HepG2 (cell line): ENCODE measurements at regions not wholly inside any gene's neighbourhood (a gene's known extent, or its start where the extent isn't known, plus 50 kb on each side); places are given as distances from the start of the nearest gene placed in this dataset.
A peak's percentile ranks its signal among the peaks of the same experiment; 100 is the strongest.

Source experiments
- ARID4A ChIP-seq: sonication (generic); formaldehyde crosslinking; IDR thresholded peaks from 2 replicates; pipeline ENCODE4 v1.5.0; 2020; ENCODE audit warnings: mild to moderate bottlenecking, missing genetic modification reagents, borderline replicate concordance
- ETV6 ChIP-seq: sonication (generic); formaldehyde crosslinking; conservative IDR thresholded peaks from 2 replicates; pipeline ENCODE4 v1.4.0; 2020; ENCODE audit warnings: missing genetic modification reagents
- HNRNPH1 ChIP-seq: fragments of 200-400 bp; formaldehyde crosslinking; optimal IDR thresholded peaks from 2 replicates; pipeline ENCODE3; 2017; ENCODE audit warnings: mild to moderate bottlenecking, low read depth, low read length
- HNRNPLL ChIP-seq: fragments of 200-400 bp; formaldehyde crosslinking; IDR thresholded peaks from 2 replicates; pipeline ENCODE4 v1.6.1; 2017; ENCODE audit warnings: mild to moderate bottlenecking, low read depth, low read length; ENCODE audit not compliant: poor library complexity, severe bottlenecking
- HOXA3 ChIP-seq: sonication (generic); formaldehyde crosslinking; IDR thresholded peaks from 2 replicates; pipeline ENCODE4 v1.5.0; 2020; ENCODE audit warnings: missing genetic modification reagents
- IRX3 ChIP-seq: sonication (generic); formaldehyde crosslinking; IDR thresholded peaks from 2 replicates; pipeline ENCODE4 v1.8.1; 2023; ENCODE audit warnings: mild to moderate bottlenecking, low read depth, missing genetic modification reagents, borderline replicate concordance
- PPARG ChIP-seq: conservative IDR thresholded peaks from 2 replicates; pipeline ENCODE4 v1.6.1; 2016; ENCODE audit warnings: missing biosample characterization, missing genetic modification reagents
- SMC3 ChIP-seq: IDR thresholded peaks from 2 replicates; pipeline ENCODE4 v1.6.1; 2011; ENCODE audit warnings: low read length, improper control_type of control experiment
- ZBTB7B ChIP-seq: sonication (generic); formaldehyde crosslinking; IDR thresholded peaks from 2 replicates; pipeline ENCODE4 v1.4.0; 2020; ENCODE audit warnings: missing genetic modification reagents
- ZFAT ChIP-seq: sonication (generic); formaldehyde crosslinking; conservative IDR thresholded peaks from 2 replicates; pipeline ENCODE4 v1.8.1; 2023; ENCODE audit warnings: missing genetic modification reagents, inconsistent platforms
- ZFP36L2 ChIP-seq: sonication (generic); formaldehyde crosslinking; IDR thresholded peaks from 2 replicates; pipeline ENCODE4 v1.4.0; 2020; ENCODE audit warnings: missing genetic modification reagents
- ZNF335 ChIP-seq: sonication (generic); formaldehyde crosslinking; IDR thresholded peaks from 2 replicates; pipeline ENCODE4 v1.4.0; 2020; ENCODE audit warnings: missing genetic modification reagents
- ZNF556 ChIP-seq: sonication (generic); formaldehyde crosslinking; IDR thresholded peaks from 2 replicates; pipeline ENCODE4 v1.4.0; 2020; ENCODE audit warnings: mild to moderate bottlenecking, missing genetic modification reagents, borderline replicate concordance
- ZNF577 ChIP-seq: sonication (generic); formaldehyde crosslinking; IDR thresholded peaks from 2 replicates; pipeline ENCODE4 v1.4.0; 2020; ENCODE audit warnings: mild to moderate bottlenecking, low read depth, missing genetic modification reagents, borderline replicate concordance
- ZSCAN20 ChIP-seq: sonication (generic); formaldehyde crosslinking; IDR thresholded peaks from 2 replicates; pipeline ENCODE4 v1.4.0; 2020; ENCODE audit warnings: missing genetic modification reagents, mild to moderate bottlenecking, borderline replicate concordance
- ZSCAN31 ChIP-seq: sonication (generic); formaldehyde crosslinking; IDR thresholded peaks from 2 replicates; pipeline ENCODE4 v1.5.0; 2020; ENCODE audit warnings: low read depth, mild to moderate bottlenecking, missing genetic modification reagents
- TF ChIP-seq, protein P1 (sequence below), 2 experiments: sonication (generic) in 1 of 2; formaldehyde crosslinking in 1 of 2; IDR thresholded peaks; 2 replicates each; pipeline versions ENCODE4 v1.6.1 to v1.9.0; 2014 to 2022; ENCODE audit warnings: antibody characterized with exemption in 1 of 2, borderline replicate concordance in 1 of 2, inconsistent platforms in 1 of 2, low read depth in 1 of 2, missing genetic modification reagents in 1 of 2

DNA sequence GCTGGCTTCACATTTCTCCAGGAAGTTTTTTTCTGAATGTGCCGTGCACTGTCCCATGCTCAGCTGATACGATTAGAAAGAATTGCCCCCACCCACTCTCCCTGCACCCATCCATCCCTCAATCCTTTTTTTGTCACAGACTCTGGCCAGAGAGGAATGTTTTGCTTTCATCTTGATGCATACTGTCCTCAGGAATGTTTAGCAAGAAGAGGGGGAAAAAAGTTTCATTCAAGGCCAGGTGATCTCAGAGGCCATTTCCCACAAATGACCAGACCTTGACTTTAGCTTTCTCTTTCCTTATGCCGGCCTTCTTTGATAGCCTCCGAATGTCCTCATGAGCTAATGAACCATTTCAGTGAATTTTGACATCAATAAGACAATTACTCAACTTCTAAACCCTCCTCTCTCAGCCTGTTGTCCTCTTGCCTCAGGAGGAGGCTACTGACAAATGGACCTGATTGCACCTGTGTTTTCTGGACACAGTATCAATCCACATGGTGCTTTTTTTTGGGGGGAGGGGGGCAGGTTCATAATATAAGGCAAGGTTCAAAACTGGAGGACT is 105.0 kb upstream of the KLF6 start (continued):
- TF ChIP-seq HNRNPH1 = no peak
- TF ChIP-seq ETV6 = peak; percentile 81; the same call in 1 of the 2 replicates
- TF ChIP-seq ZNF335 (CRISPR knock-in tag) = no peak
- TF ChIP-seq ARID4A = no peak; the same call in 1 of the 2 replicates
- TF ChIP-seq, protein P1, sequence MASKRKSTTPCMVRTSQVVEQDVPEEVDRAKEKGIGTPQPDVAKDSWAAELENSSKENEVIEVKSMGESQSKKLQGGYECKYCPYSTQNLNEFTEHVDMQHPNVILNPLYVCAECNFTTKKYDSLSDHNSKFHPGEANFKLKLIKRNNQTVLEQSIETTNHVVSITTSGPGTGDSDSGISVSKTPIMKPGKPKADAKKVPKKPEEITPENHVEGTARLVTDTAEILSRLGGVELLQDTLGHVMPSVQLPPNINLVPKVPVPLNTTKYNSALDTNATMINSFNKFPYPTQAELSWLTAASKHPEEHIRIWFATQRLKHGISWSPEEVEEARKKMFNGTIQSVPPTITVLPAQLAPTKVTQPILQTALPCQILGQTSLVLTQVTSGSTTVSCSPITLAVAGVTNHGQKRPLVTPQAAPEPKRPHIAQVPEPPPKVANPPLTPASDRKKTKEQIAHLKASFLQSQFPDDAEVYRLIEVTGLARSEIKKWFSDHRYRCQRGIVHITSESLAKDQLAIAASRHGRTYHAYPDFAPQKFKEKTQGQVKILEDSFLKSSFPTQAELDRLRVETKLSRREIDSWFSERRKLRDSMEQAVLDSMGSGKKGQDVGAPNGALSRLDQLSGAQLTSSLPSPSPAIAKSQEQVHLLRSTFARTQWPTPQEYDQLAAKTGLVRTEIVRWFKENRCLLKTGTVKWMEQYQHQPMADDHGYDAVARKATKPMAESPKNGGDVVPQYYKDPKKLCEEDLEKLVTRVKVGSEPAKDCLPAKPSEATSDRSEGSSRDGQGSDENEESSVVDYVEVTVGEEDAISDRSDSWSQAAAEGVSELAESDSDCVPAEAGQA (IDR thresholded peaks at IDR 0.05; ENCODE audit: low read depth) = peak; percentile 44; the same call in 1 of the 2 replicates
- TF ChIP-seq, protein P1 (CRISPR knock-in tag; IDR thresholded peaks at IDR 0.05; ENCODE audit: borderline replicate concordance) = no peak
- peak; percentile 5; the same call in 1 of the 2 replicates for TF ChIP-seq SMC3
- no peak for TF ChIP-seq IRX3 (CRISPR knock-in tag)
- no peak for TF ChIP-seq ZNF577 (CRISPR knock-in tag)
- peak; percentile 68 for TF ChIP-seq PPARG (CRISPR knock-in tag)
- TF ChIP-seq HNRNPLL = no peak
- TF ChIP-seq ZFP36L2 (CRISPR knock-in tag) = no peak
- no peak for TF ChIP-seq ZFAT (CRISPR knock-in tag)
- TF ChIP-seq ZSCAN20 = no peak
- peak; percentile 52; the same call in 1 of the 2 replicates for TF ChIP-seq ZBTB7B (CRISPR knock-in tag)
- TF ChIP-seq ZSCAN31 (CRISPR knock-in tag) = no peak
- no peak for TF ChIP-seq ZNF556 (CRISPR knock-in tag)
- TF ChIP-seq HOXA3 = peak; percentile 69; the same call in 1 of the 2 replicates
